ENCODE measurements at regions not wholly inside any gene's neighbourhood (a gene's known extent, or its start where the extent isn't known, plus 50 kb on each side); places are given as distances from the start of the nearest gene placed in this dataset.

GRCh38 chr10:131778385-131778784 is 122.4 kb upstream of the PPP2R2D start:
- CTCF ChIA-PET (ENCODE audit: low intra/inter-chr PET ratio, low total read pairs) = no interaction called here
- WGBS (ENCODE audit: low lambda C conversion rate) = 33% methylated on average over 4 of the region's 9 CpGs
- no peak for TF ChIP-seq MTF1 (CRISPR knock-in tag; IDR thresholded peaks at IDR 0.05)
- no peak for TF ChIP-seq NFE2L2 (IDR thresholded peaks at IDR 0.05; ENCODE audit: low read length)
- no peak for TF ChIP-seq NFYB (CRISPR knock-in tag; IDR thresholded peaks at IDR 0.05)
- no peak for TF ChIP-seq ZNF414 (CRISPR knock-in tag; IDR thresholded peaks at IDR 0.05)
- TF ChIP-seq DMAP1 (CRISPR knock-in tag; IDR thresholded peaks at IDR 0.05) = no peak
- TF ChIP-seq PHF20 (CRISPR knock-in tag; IDR thresholded peaks at IDR 0.05) = no peak
- no peak for TF ChIP-seq MAZ (IDR thresholded peaks at IDR 0.05; ENCODE audit: borderline replicate concordance, low read depth, low read length)
- TF ChIP-seq MAZ (CRISPR knock-in tag; IDR thresholded peaks at IDR 0.05; ENCODE audit: low read depth) = no peak
- no peak for TF ChIP-seq KLF12 (CRISPR knock-in tag; IDR thresholded peaks at IDR 0.05; ENCODE audit: borderline replicate concordance)
- no peak for TF ChIP-seq MIXL1 (CRISPR knock-in tag; IDR thresholded peaks at IDR 0.05)
- TF ChIP-seq ZNF746 (CRISPR knock-in tag; IDR thresholded peaks at IDR 0.05) = no peak
- no peak for TF ChIP-seq ZNF891 (CRISPR knock-in tag; IDR thresholded peaks at IDR 0.05)
- TF ChIP-seq ONECUT2 (CRISPR knock-in tag; IDR thresholded peaks at IDR 0.05) = no peak
- no peak for TF ChIP-seq ZFP1 (CRISPR knock-in tag; IDR thresholded peaks at IDR 0.05)
- TF ChIP-seq SAFB2 (CRISPR knock-in tag; IDR thresholded peaks at IDR 0.05; ENCODE audit: borderline replicate concordance, low read depth) = no peak
- no peak for TF ChIP-seq E2F5 (CRISPR knock-in tag; conservative IDR thresholded peaks at IDR 0.05)
- no peak for TF ChIP-seq REL (CRISPR knock-in tag; conservative IDR thresholded peaks at IDR 0.05)
- TF ChIP-seq ZFP90 (CRISPR knock-in tag; IDR thresholded peaks at IDR 0.05; ENCODE audit: borderline replicate concordance) = no peak
- TF ChIP-seq ZNF713 (CRISPR knock-in tag; IDR thresholded peaks at IDR 0.05) = no peak

More at GRCh38 chr10:131778385-131778784, 122.4 kb upstream of the PPP2R2D start:
- ATAC-seq = no peak
- in situ Hi-C loops (cut with HindIII; ENCODE audit: extremely low pct_ligation_motif_present, low pct_unique_long_range_greater_than_20kb) (no loop called here), intact Hi-C loops (cut with micrococcal nuclease; ENCODE audit: unreplicated experiment) (no loop called here)
- H3K4me2 ChIP-seq (ENCODE audit: low read depth, low read length) = no peak overlapping the region
- H3K36me3 ChIP-seq (replicated peaks in 1 of 2; ENCODE audit: control insufficient read depth in 1 of 2, insufficient read depth in 2 of 2, low read length in 2 of 2) = no peaks in the 10 kb centered on the region
- H3K79me2 ChIP-seq (ENCODE audit: insufficient read depth, low read length) = no peaks in the 10 kb centered on the region
- peaks cover 0 to 11% of the 10 kb centered on the region in 2 experiments; a peak in 2 of 5 replicates for H3K27me3 ChIP-seq (ENCODE audit: control insufficient read depth in 1 of 2, insufficient read depth in 2 of 2, low read length in 2 of 2)
- no peak overlapping the region for H2AFZ ChIP-seq (ENCODE audit: low read length)
- H3K4me1 ChIP-seq (ENCODE audit: insufficient read depth, low read length) = no peaks in the 10 kb centered on the region
- H4K20me1 ChIP-seq (ENCODE audit: insufficient read depth, low read length) = no peaks in the 10 kb centered on the region
- no peak for DNase-seq (ENCODE audit: low spot score)
- FAIRE-seq = no peak
- H3K27ac ChIP-seq (ENCODE audit: extremely low read length, insufficient read depth, low read length) = no peak overlapping the region
- H3K9ac ChIP-seq (ENCODE audit: insufficient read depth, low read depth, low read length) = no peak overlapping the region
- no peak overlapping the region for H3K4me3 ChIP-seq (replicated peaks in 1 of 3; ENCODE audit: insufficient read depth in 1 of 3, low read depth in 2 of 3, low read length in 3 of 3)
- H3K9me3 ChIP-seq (ENCODE audit: low read length) = peaks cover 38% of the 10 kb centered on the region
- no TSS peak for BruUV-seq (replicated peaks)
- POLR2A ChIA-PET = no interaction called here
